LNCAP (cell line): ENCODE measurements at regions not wholly inside any gene's neighbourhood (a gene's known extent, or its start where the extent isn't known, plus 50 kb on each side); places are given as distances from the start of the nearest gene placed in this dataset.

ENCODE experiments used
- TF ChIP-seq, protein P1 (sequence below): fragments of 450-650 bp; IDR thresholded peaks from 2 replicates; pipeline ENCODE4 v1.5.1; 2017; ENCODE audit warnings: mild to moderate bottlenecking

DNA sequence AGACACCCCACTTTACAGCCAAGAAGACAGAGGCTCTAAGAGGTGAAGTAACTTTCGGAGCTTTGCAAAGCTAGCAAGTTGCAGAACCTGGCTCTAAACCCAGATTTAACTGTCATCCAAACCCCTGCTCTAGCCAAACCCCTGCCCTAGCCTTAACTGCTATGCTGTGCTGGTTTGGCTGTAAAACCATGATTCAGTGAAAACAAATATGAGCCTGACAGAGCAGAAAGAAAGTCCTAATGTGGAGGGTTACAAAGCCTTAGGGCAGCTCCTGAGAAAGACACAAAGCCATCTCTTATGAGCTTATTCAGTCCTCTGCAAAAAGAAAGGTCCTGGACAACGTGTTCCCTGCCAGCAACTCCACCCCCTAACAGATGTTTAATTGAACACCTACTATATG, 172.8 kb downstream of the KATNAL1 start:
- TF ChIP-seq, protein P1, sequence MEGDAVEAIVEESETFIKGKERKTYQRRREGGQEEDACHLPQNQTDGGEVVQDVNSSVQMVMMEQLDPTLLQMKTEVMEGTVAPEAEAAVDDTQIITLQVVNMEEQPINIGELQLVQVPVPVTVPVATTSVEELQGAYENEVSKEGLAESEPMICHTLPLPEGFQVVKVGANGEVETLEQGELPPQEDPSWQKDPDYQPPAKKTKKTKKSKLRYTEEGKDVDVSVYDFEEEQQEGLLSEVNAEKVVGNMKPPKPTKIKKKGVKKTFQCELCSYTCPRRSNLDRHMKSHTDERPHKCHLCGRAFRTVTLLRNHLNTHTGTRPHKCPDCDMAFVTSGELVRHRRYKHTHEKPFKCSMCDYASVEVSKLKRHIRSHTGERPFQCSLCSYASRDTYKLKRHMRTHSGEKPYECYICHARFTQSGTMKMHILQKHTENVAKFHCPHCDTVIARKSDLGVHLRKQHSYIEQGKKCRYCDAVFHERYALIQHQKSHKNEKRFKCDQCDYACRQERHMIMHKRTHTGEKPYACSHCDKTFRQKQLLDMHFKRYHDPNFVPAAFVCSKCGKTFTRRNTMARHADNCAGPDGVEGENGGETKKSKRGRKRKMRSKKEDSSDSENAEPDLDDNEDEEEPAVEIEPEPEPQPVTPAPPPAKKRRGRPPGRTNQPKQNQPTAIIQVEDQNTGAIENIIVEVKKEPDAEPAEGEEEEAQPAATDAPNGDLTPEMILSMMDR, result no peak

DNA sequence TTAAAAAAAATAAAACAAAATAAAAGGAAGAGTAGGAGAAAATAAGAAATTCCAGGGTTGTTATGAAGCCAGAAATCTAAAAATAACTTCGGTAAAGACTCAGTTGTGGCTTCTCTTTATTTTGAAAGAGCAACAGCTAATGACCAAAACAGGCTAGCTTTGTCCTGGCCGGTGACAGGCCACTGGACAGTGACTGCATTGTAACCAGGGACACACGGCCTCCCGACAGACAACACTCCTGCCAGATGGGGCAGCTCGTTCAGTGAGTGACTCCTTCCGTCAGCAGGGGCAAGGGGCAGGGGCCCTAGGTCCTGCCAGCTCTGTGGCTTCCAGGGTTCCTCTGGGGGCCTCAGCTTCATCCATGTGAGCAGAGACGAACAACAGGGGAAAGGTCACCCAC, 173.4 kb downstream of the KATNAL1 start:
- TF ChIP-seq, protein P1, result no peak

DNA sequence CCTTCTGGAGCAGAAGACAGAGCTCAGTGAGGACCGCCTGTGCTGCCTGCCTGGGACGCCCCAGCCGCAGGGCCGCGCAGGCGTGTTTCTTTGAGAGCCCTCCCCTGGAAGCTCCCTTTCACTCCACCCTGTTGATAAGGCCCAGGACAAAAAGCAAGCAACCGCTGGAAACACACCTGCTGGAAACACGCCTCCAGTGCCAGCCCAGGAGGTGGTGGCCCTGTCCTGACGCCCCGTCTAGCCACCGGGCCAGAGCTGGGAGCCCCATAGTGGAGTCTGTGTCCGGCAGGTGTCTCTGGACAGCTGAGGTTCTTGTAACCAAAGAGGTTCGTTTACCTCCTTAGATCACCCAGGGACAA, 173.8 kb downstream of the KATNAL1 start:
- TF ChIP-seq, protein P1, result no peak

DNA sequence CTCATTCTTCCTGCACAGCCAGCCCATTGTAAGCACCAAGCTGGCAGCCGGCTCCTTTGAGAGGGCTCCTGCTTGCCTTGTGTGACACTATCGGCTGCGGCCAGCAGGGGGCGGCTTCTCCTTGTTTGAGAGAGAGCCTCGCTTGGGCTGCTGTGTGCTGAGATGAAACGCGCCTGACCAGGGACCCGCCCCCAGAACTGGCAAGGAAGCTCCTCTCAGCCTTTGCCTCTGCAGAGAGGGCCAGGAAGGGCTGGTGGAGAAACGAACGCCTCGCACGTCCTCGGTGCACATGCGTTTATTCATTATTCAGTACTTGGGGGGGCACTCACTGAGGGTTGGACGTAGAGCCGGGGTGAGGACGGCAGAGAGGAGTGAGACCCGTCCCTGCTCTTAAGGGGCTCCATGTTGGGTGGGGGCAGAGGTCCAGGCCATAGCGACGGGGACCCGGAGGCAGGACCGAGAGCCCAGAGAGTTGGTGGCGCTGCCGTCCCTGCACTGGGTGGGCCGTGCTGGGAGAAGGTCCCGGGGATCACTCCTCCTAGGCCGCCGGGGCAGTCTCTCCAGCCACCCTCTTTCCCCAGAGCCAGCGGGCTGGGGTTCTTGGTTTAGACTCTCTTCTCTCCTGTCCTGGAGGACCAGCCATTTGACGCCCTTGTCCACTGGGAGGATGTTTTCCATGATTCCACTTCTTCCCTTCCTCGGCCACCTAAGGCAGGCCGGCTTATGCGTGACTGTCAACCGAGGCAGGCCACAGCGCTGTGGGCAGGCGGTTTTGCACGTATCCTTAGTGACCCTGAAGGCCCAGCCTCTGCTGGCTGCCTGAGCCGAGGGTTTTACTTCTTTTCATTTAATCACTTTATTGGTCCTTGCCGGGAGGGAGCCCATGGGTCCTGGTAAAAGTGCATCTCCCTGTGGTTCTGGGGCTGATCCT, 174.5 kb downstream of the KATNAL1 start:
- TF ChIP-seq, protein P1, result peak; percentile 79

GRCh38 chr13:30129411-30129810, 177.9 kb downstream of the KATNAL1 start:
- TF ChIP-seq, protein P1, result no peak

GRCh38 chr13:30128591-30128990, 178.8 kb downstream of the KATNAL1 start:
- TF ChIP-seq, protein P1, result no peak

DNA sequence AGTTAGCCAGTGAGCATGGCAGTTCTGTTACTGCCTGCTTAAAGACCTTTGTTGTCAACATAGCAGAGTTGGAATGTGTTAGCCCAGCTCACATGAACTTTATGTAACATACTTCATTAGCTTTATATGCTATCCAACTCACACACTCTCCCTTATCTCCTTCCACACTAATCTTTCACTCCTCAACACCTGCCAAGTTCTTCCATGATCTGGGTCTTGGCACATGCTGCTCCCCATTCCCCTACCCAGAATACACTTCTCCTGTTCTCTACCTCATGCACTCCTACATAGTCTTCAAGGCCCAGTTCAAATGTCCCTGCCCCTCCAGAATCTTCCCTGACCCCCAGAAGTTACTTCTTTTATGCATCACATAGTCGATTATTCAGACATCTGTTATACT, 179.3 kb downstream of the KATNAL1 start:
- TF ChIP-seq, protein P1, result no peak
